ENCODE measurements at regions not wholly inside any gene's neighbourhood (a gene's known extent, or its start where the extent isn't known, plus 50 kb on each side); places are given as distances from the start of the nearest gene placed in this dataset.

DNA sequence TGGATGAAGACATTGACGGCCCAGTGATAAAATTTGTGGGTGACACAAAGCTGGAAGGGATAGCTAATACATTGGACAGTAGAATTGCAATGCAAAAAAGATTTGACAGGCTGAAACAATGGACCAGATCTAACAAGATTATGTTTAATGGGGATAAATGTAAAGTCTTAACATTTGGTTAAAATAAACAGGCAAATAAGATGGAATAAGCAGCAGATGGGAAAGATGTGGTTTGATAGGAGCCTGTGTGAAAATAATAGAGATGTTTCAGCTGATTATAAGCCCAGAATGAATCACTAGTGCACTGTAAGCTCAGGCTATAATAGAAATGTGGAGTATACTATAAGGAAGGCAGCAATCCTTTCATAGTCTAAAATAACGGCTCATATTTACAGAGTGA is 66.2 kb upstream of the NHLH2 start:
- Mint-ChIP-seq H3K27ac (no peak overlapping the region), H3K4me1 (no peaks in the 10 kb centered on the region), H3K36me3 (no peaks in the 10 kb centered on the region), H3K4me3 (no peak overlapping the region), H3K9me3 (no peaks in the 10 kb centered on the region), H3K27me3 (ENCODE audit: low read depth in 3 of 3) (peaks cover 2 to 6% (median 3%) of the 10 kb centered on the region in 3 donors)
- WGBS (ENCODE audit: insufficient coverage) = 89% methylated on average over 1 of the region's 2 CpGs
- Histone ChIP-seq H3K9ac (ENCODE audit: insufficient read depth, low read length, poor library complexity, severe bottlenecking) (no peak overlapping the region), H3K4me1 (ENCODE audit: control insufficient read depth in 1 of 2, insufficient read depth in 2 of 2, low read length in 2 of 2) (no peaks in the 10 kb centered on the region), H4K20me1 (ENCODE audit: insufficient read depth, low read length) (no peaks in the 10 kb centered on the region), H3K4me3 (replicated peaks in 1 of 3; ENCODE audit: low read depth in 2 of 3, low read length in 3 of 3) (no peak overlapping the region), H3K27ac (ENCODE audit: low read depth in 1 of 2, low read length in 2 of 2) (no peak overlapping the region), H3K4me2 (replicated peaks; ENCODE audit: extremely low read depth, low read length, poor library complexity, severe bottlenecking) (no peak overlapping the region), H3K27me3 (ENCODE audit: control insufficient read depth in 2 of 2, insufficient read depth in 2 of 2, low read length in 2 of 2) (no peaks in the 10 kb centered on the region), H3K79me2 (ENCODE audit: insufficient read depth, low read length) (no peaks in the 10 kb centered on the region), H2AFZ (ENCODE audit: insufficient read depth, low read depth, low read length, poor library complexity, severe bottlenecking) (no peak overlapping the region), H3K36me3 (replicated peaks in 1 of 2; ENCODE audit: control insufficient read depth in 1 of 2, insufficient read depth in 2 of 2, low read length in 2 of 2) (no peaks in the 10 kb centered on the region), H3K9me3 (replicated peaks in 1 of 2; ENCODE audit: control insufficient read depth in 1 of 2, insufficient read depth in 1 of 2, low read length in 2 of 2) (no peaks in the 10 kb centered on the region)
- no peak for DNase-seq
- intact Hi-C loops (cut with micrococcal nuclease) = no loop called here
- TF ChIP-seq, protein P1, sequence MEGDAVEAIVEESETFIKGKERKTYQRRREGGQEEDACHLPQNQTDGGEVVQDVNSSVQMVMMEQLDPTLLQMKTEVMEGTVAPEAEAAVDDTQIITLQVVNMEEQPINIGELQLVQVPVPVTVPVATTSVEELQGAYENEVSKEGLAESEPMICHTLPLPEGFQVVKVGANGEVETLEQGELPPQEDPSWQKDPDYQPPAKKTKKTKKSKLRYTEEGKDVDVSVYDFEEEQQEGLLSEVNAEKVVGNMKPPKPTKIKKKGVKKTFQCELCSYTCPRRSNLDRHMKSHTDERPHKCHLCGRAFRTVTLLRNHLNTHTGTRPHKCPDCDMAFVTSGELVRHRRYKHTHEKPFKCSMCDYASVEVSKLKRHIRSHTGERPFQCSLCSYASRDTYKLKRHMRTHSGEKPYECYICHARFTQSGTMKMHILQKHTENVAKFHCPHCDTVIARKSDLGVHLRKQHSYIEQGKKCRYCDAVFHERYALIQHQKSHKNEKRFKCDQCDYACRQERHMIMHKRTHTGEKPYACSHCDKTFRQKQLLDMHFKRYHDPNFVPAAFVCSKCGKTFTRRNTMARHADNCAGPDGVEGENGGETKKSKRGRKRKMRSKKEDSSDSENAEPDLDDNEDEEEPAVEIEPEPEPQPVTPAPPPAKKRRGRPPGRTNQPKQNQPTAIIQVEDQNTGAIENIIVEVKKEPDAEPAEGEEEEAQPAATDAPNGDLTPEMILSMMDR (IDR thresholded peaks at IDR 0.05) = no peak

DNA sequence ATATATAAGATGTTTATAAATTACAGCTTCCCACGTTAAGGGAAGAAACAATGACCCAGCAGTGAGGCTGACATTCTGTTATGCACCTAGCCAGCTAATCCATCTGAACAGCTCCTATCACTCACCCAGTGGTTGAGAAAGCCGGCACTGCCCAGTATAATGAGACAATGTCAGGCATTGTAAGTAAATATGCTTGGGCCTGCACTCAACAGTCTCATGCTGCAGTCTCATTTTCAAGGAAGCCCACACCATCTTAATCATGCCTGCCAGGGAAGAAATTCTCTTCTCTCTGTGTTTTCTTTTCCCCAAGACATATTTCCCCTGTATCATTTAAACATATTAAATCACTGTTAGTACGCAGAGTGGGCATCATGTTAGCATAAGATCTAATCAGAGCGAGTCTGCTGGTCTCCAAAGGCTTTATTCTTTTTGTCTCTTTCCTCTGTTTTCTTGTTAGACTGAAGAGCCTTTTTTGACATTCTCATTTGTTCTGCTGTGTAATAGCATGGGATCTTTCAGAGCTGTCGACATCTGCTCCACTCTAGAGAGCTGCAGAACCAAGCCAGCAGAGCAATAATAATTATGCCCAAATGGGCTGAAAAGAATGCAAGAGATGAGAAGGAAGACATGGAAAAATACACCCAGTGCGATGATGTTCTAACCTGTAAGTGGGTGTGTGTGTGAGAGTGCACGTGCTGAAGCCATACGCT is 67.6 kb upstream of the SLC22A15 start:
- Histone ChIP-seq H3K27ac (ENCODE audit: low read depth in 1 of 2, low read length in 2 of 2) (no peak overlapping the region), H3K79me2 (ENCODE audit: insufficient read depth, low read length) (no peaks in the 10 kb centered on the region), H3K4me1 (ENCODE audit: control insufficient read depth in 1 of 2, insufficient read depth in 2 of 2, low read length in 2 of 2) (no peaks in the 10 kb centered on the region), H3K4me3 (replicated peaks in 1 of 3; ENCODE audit: low read depth in 2 of 3, low read length in 3 of 3) (no peak overlapping the region), H3K9ac (ENCODE audit: insufficient read depth, low read length, poor library complexity, severe bottlenecking) (no peak overlapping the region), H3K4me2 (replicated peaks; ENCODE audit: extremely low read depth, low read length, poor library complexity, severe bottlenecking) (no peak overlapping the region), H3K36me3 (replicated peaks in 1 of 2; ENCODE audit: control insufficient read depth in 1 of 2, insufficient read depth in 2 of 2, low read length in 2 of 2) (no peaks in the 10 kb centered on the region), H3K9me3 (replicated peaks in 1 of 2; ENCODE audit: control insufficient read depth in 1 of 2, insufficient read depth in 1 of 2, low read length in 2 of 2) (no peaks in the 10 kb centered on the region), H2AFZ (ENCODE audit: insufficient read depth, low read depth, low read length, poor library complexity, severe bottlenecking) (no peak overlapping the region), H3K27me3 (ENCODE audit: control insufficient read depth in 2 of 2, insufficient read depth in 2 of 2, low read length in 2 of 2) (no peaks in the 10 kb centered on the region), H4K20me1 (ENCODE audit: insufficient read depth, low read length) (no peaks in the 10 kb centered on the region)
- no peaks in the 10 kb centered on the region for H3K9me3 Mint-ChIP-seq
- H3K27me3 Mint-ChIP-seq (ENCODE audit: low read depth in 3 of 3) = peaks cover 2 to 6% (median 3%) of the 10 kb centered on the region in 3 donors
- WGBS (ENCODE audit: insufficient coverage) = 100% methylated on average over 3 of the region's 8 CpGs
- H3K27ac Mint-ChIP-seq = no peak overlapping the region
- H3K4me3 Mint-ChIP-seq = no peak overlapping the region
- no peaks in the 10 kb centered on the region for H3K36me3 Mint-ChIP-seq
- DNase-seq = no peak
- intact Hi-C loops (cut with micrococcal nuclease) = no loop called here
- H3K4me1 Mint-ChIP-seq = no peaks in the 10 kb centered on the region
- TF ChIP-seq, protein P1 (IDR thresholded peaks at IDR 0.05) = no peak
